ENCODE measurements at regions not wholly inside any gene's neighbourhood (a gene's known extent, or its start where the extent isn't known, plus 50 kb on each side); places are given as distances from the start of the nearest gene placed in this dataset.

DNA sequence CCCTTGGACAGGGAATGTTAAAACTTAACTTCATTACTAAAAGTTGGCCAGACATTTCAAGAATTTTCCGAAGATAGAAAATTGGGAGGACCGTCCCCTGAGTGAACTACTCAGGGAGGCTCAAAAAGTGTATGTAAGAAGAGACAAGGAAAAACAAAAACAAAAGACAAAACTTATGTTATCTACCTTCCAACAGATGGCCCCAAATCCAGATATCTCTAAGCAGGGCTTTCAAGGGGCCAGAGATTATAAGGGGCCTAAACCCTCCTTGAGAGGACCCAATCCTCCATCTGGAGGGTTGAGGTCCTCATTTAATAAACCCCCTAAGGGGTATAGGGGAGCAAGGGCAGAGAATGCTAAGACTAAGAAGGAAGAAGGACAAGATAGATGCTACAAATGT is 203.6 kb downstream of the SH2D4B start:
- TF ChIP-seq CEBPB (IDR thresholded peaks at IDR 0.05; ENCODE audit: low read depth, low read length) (no peak), BCL11A (IDR thresholded peaks at IDR 0.05; ENCODE audit: low read depth in 2 of 2, low read length in 2 of 2) (no peak), TBP (IDR thresholded peaks at IDR 0.05; ENCODE audit: low read depth, low read length) (no peak), EP300 (IDR thresholded peaks at IDR 0.05; ENCODE audit: borderline replicate concordance in 1 of 2, low read depth in 2 of 2, low read length in 2 of 2) (no peak), POLR2A (IDR thresholded peaks at IDR 0.05; ENCODE audit: control extremely low read depth in 1 of 2, low read depth in 2 of 2, low read length in 2 of 2) (no peak), EZH2 (IDR thresholded peaks at IDR 0.05; ENCODE audit: low read depth, low read length, severe bottlenecking) (no peak), SP2 (IDR thresholded peaks at IDR 0.05; ENCODE audit: low read length) (no peak), CREB1 (IDR thresholded peaks at IDR 0.05) (no peak), TEAD4 (IDR thresholded peaks at IDR 0.05; ENCODE audit: low read depth, low read length) (no peak)
- TF ChIP-seq, protein P1, sequence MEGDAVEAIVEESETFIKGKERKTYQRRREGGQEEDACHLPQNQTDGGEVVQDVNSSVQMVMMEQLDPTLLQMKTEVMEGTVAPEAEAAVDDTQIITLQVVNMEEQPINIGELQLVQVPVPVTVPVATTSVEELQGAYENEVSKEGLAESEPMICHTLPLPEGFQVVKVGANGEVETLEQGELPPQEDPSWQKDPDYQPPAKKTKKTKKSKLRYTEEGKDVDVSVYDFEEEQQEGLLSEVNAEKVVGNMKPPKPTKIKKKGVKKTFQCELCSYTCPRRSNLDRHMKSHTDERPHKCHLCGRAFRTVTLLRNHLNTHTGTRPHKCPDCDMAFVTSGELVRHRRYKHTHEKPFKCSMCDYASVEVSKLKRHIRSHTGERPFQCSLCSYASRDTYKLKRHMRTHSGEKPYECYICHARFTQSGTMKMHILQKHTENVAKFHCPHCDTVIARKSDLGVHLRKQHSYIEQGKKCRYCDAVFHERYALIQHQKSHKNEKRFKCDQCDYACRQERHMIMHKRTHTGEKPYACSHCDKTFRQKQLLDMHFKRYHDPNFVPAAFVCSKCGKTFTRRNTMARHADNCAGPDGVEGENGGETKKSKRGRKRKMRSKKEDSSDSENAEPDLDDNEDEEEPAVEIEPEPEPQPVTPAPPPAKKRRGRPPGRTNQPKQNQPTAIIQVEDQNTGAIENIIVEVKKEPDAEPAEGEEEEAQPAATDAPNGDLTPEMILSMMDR (IDR thresholded peaks at IDR 0.05; ENCODE audit: control extremely low read depth in 1 of 3, insufficient read depth in 1 of 3, low read depth in 1 of 3, low read length in 3 of 3): no peak
